ENCODE measurements at regions not wholly inside any gene's neighbourhood (a gene's known extent, or its start where the extent isn't known, plus 50 kb on each side); places are given as distances from the start of the nearest gene placed in this dataset.

DNA sequence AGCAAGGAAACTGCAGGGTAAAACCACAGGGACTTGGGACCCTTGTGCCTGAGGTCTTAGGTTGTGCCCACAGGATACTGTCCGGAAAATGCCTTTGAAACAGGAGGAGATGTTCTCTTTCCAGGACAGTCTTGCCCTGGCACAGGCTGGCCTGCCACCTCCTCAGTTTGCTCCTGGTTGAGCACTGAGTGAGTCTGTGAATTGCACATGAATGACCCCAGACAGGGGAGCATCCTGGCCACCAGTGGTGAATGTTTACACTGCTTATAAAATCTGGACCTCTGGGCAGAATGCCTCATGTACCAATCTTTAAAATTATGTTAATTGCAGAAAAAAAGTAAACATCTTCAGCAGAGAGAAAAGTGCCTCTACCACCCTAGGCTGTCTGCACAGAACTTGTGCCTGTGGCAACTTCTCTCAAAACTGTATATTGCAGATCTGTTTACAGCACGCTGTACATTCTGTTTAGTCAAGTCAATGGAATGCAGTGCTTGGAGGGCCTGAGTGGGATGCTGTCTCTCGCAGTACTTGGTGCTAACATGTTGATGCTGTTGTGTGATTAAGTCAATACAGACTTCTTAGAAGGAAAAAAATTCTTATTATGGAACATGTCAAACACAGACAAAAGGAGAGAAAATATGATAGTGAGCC is 242.1 kb downstream of the SOD2 start:
- TF ChIP-seq POLR2AphosphoS5 (IDR thresholded peaks at IDR 0.05) (no peak), CTCF (IDR thresholded peaks at IDR 0.05) (no peak), POLR2A (IDR thresholded peaks at IDR 0.05) (no peak), EP300 (IDR thresholded peaks at IDR 0.05) (no peak)
- Histone ChIP-seq H3K4me3 (no peak overlapping the region), H3K4me1 (no peaks in the 10 kb centered on the region), H3K27me3 (no peaks in the 10 kb centered on the region), H3K36me3 (no peaks in the 10 kb centered on the region), H3K27ac (no peak overlapping the region), H3K9me3 (no peaks in the 10 kb centered on the region)
- DNase-seq (no peak), ATAC-seq (ENCODE audit: low FRiP score in 2 of 2) (no peak)
- 38 to 55% methylated on average over 3 of the region's 3 CpGs for WGBS, 2 donors

GRCh38 chr6:159446340-159446739 is 246.7 kb downstream of the SOD2 start:
- 70 to 80% methylated on average over 6 of the region's 6 CpGs for WGBS, 2 donors
- DNase-seq, result no peak
- no peak for ATAC-seq (ENCODE audit: low FRiP score in 2 of 2)
- TF ChIP-seq CTCF (IDR thresholded peaks at IDR 0.05), result no peak
- no peak for TF ChIP-seq POLR2AphosphoS5 (IDR thresholded peaks at IDR 0.05)
- TF ChIP-seq EP300 (IDR thresholded peaks at IDR 0.05), result no peak
- TF ChIP-seq POLR2A (IDR thresholded peaks at IDR 0.05), result no peak
- Histone ChIP-seq H3K4me1 (no peaks in the 10 kb centered on the region), H3K36me3 (no peaks in the 10 kb centered on the region), H3K9me3 (no peaks in the 10 kb centered on the region), H3K27me3 (no peaks in the 10 kb centered on the region), H3K4me3 (no peak overlapping the region), H3K27ac (no peak overlapping the region)

GRCh38 chr6:159445351-159445750 is 247.7 kb downstream of the SOD2 start:
- Histone ChIP-seq H3K4me1 (no peaks in the 10 kb centered on the region), H3K4me3 (no peak overlapping the region), H3K9me3 (no peaks in the 10 kb centered on the region), H3K27ac (no peak overlapping the region), H3K27me3 (no peaks in the 10 kb centered on the region), H3K36me3 (no peaks in the 10 kb centered on the region)
- peak in 1 of 2 donors; percentile 19 for ATAC-seq (ENCODE audit: low FRiP score in 2 of 2)
- WGBS, 2 donors, result 85 to 95% methylated on average over 2 to 4 of the region's 4 CpGs
- no peak for TF ChIP-seq POLR2A (IDR thresholded peaks at IDR 0.05)
- DNase-seq, result no peak

DNA sequence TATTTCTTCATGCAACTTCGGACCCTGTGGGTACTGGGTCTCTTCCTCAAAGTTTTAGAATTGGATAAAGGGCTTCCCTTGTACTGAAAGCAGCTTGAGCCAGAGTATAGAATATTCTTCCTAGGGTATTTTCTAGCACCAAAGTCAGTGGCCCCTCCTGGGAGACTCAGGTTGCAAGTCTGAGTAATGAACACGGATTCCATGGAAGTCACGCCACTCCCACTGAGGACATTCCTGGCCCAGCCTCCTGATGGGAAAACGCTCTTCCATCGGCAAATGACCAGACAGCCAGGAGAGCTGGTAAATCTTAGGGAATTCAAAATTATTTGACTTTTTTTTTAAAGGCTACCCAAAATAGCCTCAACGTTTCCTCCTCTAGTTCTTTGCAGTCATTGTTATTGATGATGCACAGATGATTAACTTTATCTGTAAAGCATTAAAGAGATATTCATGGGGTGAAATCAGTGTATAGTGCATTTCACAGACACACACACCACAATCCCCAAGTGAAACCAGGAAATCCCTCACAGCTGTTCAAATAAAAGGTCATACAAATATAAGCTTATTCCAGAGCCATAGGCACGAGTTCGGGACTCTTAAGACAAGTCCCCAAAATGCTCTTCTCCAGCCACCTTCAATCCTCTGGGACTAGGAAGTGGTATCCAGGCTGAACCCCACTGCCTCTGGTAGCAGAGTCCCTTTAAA is 248.8 kb downstream of the SOD2 start:
- WGBS, 2 donors, result 78 to 79% methylated on average over 8 of the region's 8 CpGs
- Histone ChIP-seq H3K4me3 (no peak overlapping the region), H3K27me3 (no peaks in the 10 kb centered on the region), H3K27ac (no peak overlapping the region), H3K9me3 (no peaks in the 10 kb centered on the region), H3K4me1 (no peaks in the 10 kb centered on the region), H3K36me3 (no peaks in the 10 kb centered on the region)
- no peak for DNase-seq
- TF ChIP-seq CTCF (IDR thresholded peaks at IDR 0.05), result no peak
- no peak for TF ChIP-seq POLR2AphosphoS5 (IDR thresholded peaks at IDR 0.05)
- no peak for TF ChIP-seq POLR2A (IDR thresholded peaks at IDR 0.05)
- TF ChIP-seq EP300 (IDR thresholded peaks at IDR 0.05), result no peak
- peak in 1 of 2 donors; percentile 69 for ATAC-seq (ENCODE audit: low FRiP score in 2 of 2)

DNA sequence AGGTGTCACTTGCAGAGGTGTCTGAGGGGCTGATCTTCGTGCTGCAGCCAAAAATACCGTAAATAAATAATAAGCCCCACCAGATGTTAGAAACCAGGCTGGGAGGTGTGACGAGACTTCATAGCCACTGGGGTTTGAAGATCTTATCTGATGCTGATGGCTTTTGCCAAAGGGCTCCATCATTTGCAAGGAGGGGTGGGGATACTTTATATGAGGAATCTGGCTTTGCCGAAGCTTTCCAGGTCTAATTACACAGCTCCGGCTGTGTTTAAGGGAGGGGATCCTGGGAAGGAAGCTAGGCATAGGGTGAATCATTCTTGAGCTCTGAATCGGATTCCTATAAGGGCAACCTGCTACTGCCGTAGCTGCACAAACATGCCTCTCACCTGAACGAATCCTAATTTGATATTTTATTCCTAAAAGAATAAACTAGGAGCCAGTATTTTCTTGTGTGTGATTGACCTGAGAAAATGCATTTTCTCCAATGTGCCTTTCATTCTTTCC is 249.6 kb downstream of the SOD2 start:
- Histone ChIP-seq H3K4me3 (no peak overlapping the region), H3K9me3 (no peaks in the 10 kb centered on the region), H3K27ac (no peak overlapping the region), H3K4me1 (no peaks in the 10 kb centered on the region), H3K27me3 (no peaks in the 10 kb centered on the region), H3K36me3 (no peaks in the 10 kb centered on the region)
- WGBS, 2 donors, result 59 to 67% methylated on average over 8 of the region's 8 CpGs
- DNase-seq (no peak), ATAC-seq (ENCODE audit: low FRiP score in 2 of 2) (no peak)
- TF ChIP-seq POLR2A (IDR thresholded peaks at IDR 0.05) (no peak), POLR2AphosphoS5 (IDR thresholded peaks at IDR 0.05) (no peak), EP300 (IDR thresholded peaks at IDR 0.05) (no peak), CTCF (IDR thresholded peaks at IDR 0.05) (no peak)

Measured in upper lobe of left lung (tissue), 6 donors.